Psoas muscle (tissue), 7 donors: ENCODE measurements at regions not wholly inside any gene's neighbourhood (a gene's known extent, or its start where the extent isn't known, plus 50 kb on each side); places are given as distances from the start of the nearest gene placed in this dataset.
"Not testable (repeated sequence)": the region's sequence is repeated elsewhere in the genome, so short reads cannot be mapped to it uniquely, and the experiment has no call there.

Source experiments
- ATAC-seq, 4 donors: fragments of 200-7000 bp; cut with Tn5 transposase; one replicate each; pipeline ENCODE4 v1.9.1; 2020; ENCODE audit warnings: moderate library complexity in 3 of 4, mild to moderate bottlenecking in 2 of 4
- DNase-seq, 2 donors: peaks; one replicate each; pipeline ENCODE4 v3.0.0-alpha.2; 2020
- H3K27ac ChIP-seq: fragments of 200-600 bp; one replicate; pipeline ENCODE4 v1.8.0; 2022
- H3K27me3 ChIP-seq, 3 donors: fragments of 200-600 bp in 1 of 3; one replicate each; pipeline versions ENCODE4 v1.6.1 to v1.8.0; 2013 to 2022; ENCODE audit warnings: low read length in 2 of 3, mild to moderate bottlenecking in 2 of 3, moderate library complexity in 1 of 3; ENCODE audit not compliant: insufficient read depth in 3 of 3
- H3K36me3 ChIP-seq, 2 donors: fragments of 200-600 bp in 1 of 2; one replicate each; pipeline versions ENCODE4 v1.6.1 to v1.8.0; 2013 to 2022; ENCODE audit warnings: low read depth in 1 of 2, mild to moderate bottlenecking in 1 of 2, moderate library complexity in 1 of 2; ENCODE audit not compliant: insufficient read depth in 1 of 2
- H3K4me1 ChIP-seq: fragments of 200-600 bp; one replicate; pipeline ENCODE4 v1.8.0; 2022
- H3K4me3 ChIP-seq: fragments of 200-600 bp; one replicate; pipeline ENCODE4 v1.8.0; 2022; ENCODE audit warnings: mild to moderate bottlenecking
- H3K9me3 ChIP-seq: fragments of 200-600 bp; one replicate; pipeline ENCODE4 v1.8.0; 2022
- CTCF ChIP-seq: fragments of 200-600 bp; IDR thresholded peaks from one replicate; pipeline ENCODE4 v1.8.0; 2022; ENCODE audit warnings: antibody characterized with exemption
- WGBS, 3 donors: extraction: QIAGEN DNeasy Blood & Tissue Kit; methylation state at CpG; one replicate each; pipeline versions ENCODE4 v1.1.6 to v1.1.7; 2013; 5-methylcytosine and 5-hydroxymethylcytosine counted together
- intact Hi-C, 2 donors: fragments of 100-400 bp; cut with DNase I; formaldehyde crosslinking; loops; one replicate each; pipeline versions ENCODE4 v1.11.0 to v1.14.2; 2022
- donor health status: healthy with polysubstance abuse.
- donor health status: DM: no; HTN: no; CAD: no; lungs with moderate emphysema.
- donor health status: Bipolar disorder and iron deficiency.
- donor health status: healthy.
- donor health status: DM: yes; HTN: yes; CAD: no.
- donor health status: DM: no; HTN: no; CAD: no.
- donor health status: DM: yes; HTN: yes; CAD: no.

DNA sequence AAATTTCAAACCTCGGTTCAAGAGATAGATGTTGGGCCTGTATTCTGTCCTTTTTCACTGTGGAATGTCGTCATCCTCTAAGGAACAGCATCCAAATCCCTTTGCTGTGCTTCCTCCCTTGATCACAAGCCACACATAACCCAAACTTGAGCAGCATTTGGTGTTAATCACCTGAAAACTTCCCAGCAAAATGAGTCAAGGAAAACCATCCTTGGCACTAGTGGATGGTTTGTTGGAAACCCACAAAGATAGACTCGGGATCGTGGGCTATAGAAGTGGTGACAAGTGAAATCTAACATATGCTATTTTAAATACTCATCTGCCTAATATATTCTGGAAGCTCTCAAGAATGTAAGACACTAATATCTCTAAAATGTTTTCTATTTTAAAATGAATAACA lies 459.1 kb downstream of the SETD4 start:
- ATAC-seq (no peak), DNase-seq (no peak)
- 63 to 71% (median 68%) methylated on average over 4 of the region's 4 CpGs for WGBS, 3 donors
- no peak overlapping the region for H3K4me3 ChIP-seq
- no peaks in the 10 kb centered on the region for H3K27me3 ChIP-seq
- no peak overlapping the region for H3K27ac ChIP-seq
- no peak for TF ChIP-seq CTCF
- intact Hi-C loops = no loop called here
- H3K36me3 ChIP-seq = no peaks in the 10 kb centered on the region
- H3K9me3 ChIP-seq = no peaks in the 10 kb centered on the region
- H3K4me1 ChIP-seq = no peaks in the 10 kb centered on the region

DNA sequence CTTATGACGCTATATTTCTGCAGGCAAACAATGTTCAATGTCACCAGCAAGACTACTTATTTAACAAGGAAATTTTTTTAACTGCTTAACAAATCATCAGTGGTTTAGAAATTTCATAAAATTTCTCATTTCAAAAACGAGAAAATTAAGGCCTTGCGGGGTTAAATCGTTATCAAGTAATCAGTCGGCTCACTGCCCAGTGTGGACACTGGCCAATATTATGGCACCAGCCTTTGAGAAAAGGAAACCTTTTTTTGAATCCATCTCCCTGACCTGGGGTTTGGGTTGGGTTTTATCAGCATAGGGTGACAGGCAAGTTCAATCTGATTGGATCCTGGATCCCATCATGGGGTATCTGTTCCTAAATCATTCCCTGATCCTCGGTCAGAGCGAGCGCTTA lies 461.2 kb downstream of the SETD4 start:
- H3K4me1 ChIP-seq = no peaks in the 10 kb centered on the region
- H3K9me3 ChIP-seq = no peaks in the 10 kb centered on the region
- H3K4me3 ChIP-seq = no peak overlapping the region
- H3K36me3 ChIP-seq = no peaks in the 10 kb centered on the region
- DNase-seq (no peak), ATAC-seq (no peak)
- no peaks in the 10 kb centered on the region for H3K27me3 ChIP-seq
- WGBS, 3 donors = 81 to 82% (median 81%) methylated on average over 8 of the region's 8 CpGs
- intact Hi-C loops = no loop called here
- H3K27ac ChIP-seq = no peak overlapping the region
- no peak for TF ChIP-seq CTCF

DNA sequence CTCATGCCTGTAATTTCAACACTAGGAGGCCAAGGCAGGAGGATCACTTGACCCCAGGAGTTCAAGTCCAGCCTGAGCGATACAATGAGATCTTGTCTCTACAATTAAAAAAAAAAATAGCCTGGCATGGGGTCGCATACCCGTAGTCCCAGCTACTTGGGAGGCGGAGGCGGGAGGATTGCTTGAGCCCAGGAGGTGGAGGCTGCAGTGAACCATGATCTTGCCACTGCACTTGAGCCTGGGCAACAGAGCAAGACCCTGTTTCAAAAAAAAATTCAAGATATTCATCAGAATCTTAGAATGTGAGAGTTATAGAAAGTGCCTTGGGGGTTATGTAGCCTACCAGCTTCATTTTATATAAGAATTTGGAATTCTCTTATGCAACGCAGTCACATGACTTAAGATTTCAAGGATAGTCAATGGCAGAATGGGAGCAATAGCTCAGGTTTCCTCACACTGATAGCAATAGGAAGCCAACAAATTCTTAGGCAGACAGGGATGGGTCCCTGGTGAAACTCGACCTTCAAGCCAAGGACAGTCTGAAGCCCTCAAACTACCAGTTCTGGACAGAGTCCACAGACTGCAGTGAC lies 462.5 kb downstream of the SETD4 start:
- H3K36me3 ChIP-seq = no peaks in the 10 kb centered on the region
- WGBS, 3 donors = 83 to 94% (median 90%) methylated on average over 7 of the region's 7 CpGs
- H3K27me3 ChIP-seq = no peaks in the 10 kb centered on the region
- intact Hi-C loops = loop anchor here in 1 of 2 donors (2.0 kb wide), 1 partner anchor 67 kb away; no protein-coding TSS in a partner anchor
- H3K27ac ChIP-seq = no peak overlapping the region
- no peak for TF ChIP-seq CTCF
- DNase-seq (no peak), ATAC-seq (no peak)
- no peak overlapping the region for H3K4me3 ChIP-seq
- H3K9me3 ChIP-seq = no peaks in the 10 kb centered on the region
- no peaks in the 10 kb centered on the region for H3K4me1 ChIP-seq

GRCh38 chr21:35594905-35595304 lies 465.4 kb downstream of the SETD4 start:
- H3K4me3 ChIP-seq = no peak overlapping the region
- H3K36me3 ChIP-seq = no peaks in the 10 kb centered on the region
- no peak for TF ChIP-seq CTCF
- H3K9me3 ChIP-seq = no peaks in the 10 kb centered on the region
- WGBS, 3 donors = 95 to 97% (median 96%) methylated on average over 5 of the region's 5 CpGs
- H3K4me1 ChIP-seq = no peaks in the 10 kb centered on the region
- peaks cover 0 to 8% (median 3%) of the 10 kb centered on the region in 3 donors for H3K27me3 ChIP-seq
- H3K27ac ChIP-seq = no peak overlapping the region
- ATAC-seq (no peak), DNase-seq (no peak)
- intact Hi-C loops = no loop called here

GRCh38 chr21:35593000-35593502 lies 467.3 kb downstream of the SETD4 start:
- DNase-seq (no peak), ATAC-seq (no peak)
- TF ChIP-seq CTCF = no peak
- Histone ChIP-seq H3K4me3 (no peak overlapping the region), H3K4me1 (no peaks in the 10 kb centered on the region), H3K27me3 (peaks cover 0 to 8% (median 3%) of the 10 kb centered on the region in 3 donors), H3K36me3 (no peaks in the 10 kb centered on the region), H3K27ac (no peak overlapping the region), H3K9me3 (no peaks in the 10 kb centered on the region)
- intact Hi-C loops = no loop called here
- WGBS, 3 donors = 36 to 45% (median 37%) methylated on average over 5 of the region's 5 CpGs

GRCh38 chr21:35590284-35590683 lies 470.0 kb downstream of the SETD4 start:
- WGBS, 3 donors = 90 to 96% (median 93%) methylated on average over 3 of the region's 3 CpGs
- H3K27me3 ChIP-seq, H3K36me3 ChIP-seq, ATAC-seq, H3K9me3 ChIP-seq, DNase-seq, H3K27ac ChIP-seq, H3K4me3 ChIP-seq, H3K4me1 ChIP-seq, intact Hi-C loops: not testable (repeated sequence)
